ENCODE measurements at regions not wholly inside any gene's neighbourhood (a gene's known extent, or its start where the extent isn't known, plus 50 kb on each side); places are given as distances from the start of the nearest gene placed in this dataset.

DNA sequence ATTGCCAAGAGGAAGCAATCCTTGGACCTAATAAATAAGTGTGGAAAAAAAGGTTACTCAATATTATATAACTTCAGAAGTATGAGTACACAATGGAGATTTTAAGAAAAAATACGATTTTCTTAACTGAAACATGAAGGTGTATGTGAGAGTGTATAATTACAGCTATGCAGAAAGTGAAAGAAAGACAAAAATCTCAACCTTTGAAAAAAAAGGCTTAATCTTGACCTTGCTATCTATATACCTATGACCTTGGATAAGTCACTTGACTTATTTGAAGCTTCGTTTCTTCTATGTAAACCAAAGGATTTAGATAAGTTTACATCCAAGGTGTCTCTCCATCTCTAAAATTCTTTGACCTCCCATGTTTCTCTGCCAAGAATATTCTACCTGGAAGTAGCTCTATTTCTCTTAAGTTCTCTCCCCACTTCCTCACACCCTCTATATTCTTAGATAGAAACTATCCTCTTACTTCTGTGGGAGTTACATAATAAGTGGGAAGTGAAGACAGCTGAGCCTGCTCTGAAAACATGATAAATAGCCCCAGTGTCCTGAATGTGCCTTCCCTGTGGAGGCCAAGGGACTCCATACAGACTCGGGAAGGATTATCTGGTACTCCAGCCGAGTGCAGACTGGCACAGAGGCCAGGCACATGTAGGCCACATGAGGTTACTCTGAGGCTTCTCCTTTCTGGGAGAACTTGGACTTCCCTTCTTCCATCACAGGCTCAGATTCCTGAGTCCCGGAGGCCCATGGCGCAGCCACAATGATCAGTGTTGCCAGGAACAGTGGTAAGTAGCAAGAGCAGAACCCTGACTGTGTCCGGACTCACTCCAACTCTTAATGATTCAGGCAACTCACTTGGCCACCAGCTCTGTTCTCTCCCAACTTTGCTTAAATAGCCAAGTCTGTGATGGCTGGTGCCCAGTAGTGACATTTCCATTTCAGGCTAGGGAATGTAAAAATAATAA lies 166.8 kb upstream of the COL8A1 start:
- in situ Hi-C loops (cut with HindIII; ENCODE audit: low sequenced_read_pairs): no loop called here

DNA sequence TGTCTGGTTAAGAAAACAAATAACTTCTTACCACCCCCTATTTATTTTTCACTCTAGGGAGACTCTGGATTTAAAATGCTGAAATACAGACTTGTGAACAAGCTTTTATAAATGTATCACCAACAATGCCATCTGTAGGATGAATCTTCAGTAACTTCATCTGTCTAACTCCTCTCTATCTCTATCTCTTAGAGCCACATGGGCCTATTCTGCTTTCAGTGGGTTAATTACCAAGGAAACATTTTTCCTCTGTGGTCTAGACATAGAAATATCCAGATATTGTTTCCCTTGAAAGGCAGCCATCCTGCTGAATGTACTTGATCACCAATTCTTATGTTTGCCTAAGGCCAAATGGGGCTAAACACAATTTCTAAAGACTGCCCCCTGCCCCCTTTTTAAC lies 167.6 kb upstream of the COL8A1 start:
- in situ Hi-C loops (cut with HindIII; ENCODE audit: low sequenced_read_pairs): no loop called here
- DNase-seq (ENCODE audit: low spot score): no peak

More for the DNA sequence above, 166.8 kb upstream of the COL8A1 start:
- DNase-seq (ENCODE audit: low spot score): no peak

DNA sequence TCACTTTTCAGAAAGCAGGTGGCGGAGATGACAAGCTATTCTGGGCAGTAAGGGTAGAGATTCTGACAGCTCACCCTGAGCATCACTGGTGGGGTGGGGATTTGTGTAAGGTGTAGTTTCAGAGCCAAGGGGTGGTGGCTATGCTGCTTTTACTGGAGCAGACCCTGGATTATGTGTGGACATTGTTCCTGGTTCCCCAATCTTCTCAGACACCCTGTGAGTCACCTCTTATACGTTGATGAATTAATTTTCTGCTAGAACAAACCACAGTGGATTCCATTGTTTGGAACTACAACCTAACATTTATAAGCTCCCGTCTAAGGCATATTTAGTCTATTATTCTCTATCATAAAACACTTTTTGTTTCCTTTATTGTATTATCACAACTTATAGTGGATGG lies 169.5 kb upstream of the COL8A1 start:
- in situ Hi-C loops (cut with HindIII; ENCODE audit: low sequenced_read_pairs): no loop called here
- no peak for DNase-seq (ENCODE audit: low spot score)

DNA sequence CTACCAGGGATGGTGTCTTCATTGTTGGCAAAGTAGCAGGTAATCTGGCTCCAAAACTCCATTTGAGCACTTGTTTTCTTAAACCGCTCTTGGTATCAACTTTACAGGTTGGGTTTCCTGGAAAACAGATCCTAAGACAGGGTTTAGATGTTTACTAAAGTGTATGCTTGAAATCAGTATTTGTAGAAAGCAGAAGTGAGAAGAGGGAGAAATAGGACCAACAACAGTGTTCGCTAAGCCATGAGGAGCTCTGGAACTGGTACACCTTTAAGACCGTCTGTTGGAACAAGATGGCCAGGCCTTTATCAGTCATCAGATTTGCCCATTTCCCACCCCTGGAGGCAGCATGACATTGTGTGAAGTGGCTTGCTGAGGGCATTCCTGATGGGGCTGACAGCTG lies 171.0 kb upstream of the COL8A1 start:
- no peak for DNase-seq (ENCODE audit: low spot score)
- in situ Hi-C loops (cut with HindIII; ENCODE audit: low sequenced_read_pairs): no loop called here

DNA sequence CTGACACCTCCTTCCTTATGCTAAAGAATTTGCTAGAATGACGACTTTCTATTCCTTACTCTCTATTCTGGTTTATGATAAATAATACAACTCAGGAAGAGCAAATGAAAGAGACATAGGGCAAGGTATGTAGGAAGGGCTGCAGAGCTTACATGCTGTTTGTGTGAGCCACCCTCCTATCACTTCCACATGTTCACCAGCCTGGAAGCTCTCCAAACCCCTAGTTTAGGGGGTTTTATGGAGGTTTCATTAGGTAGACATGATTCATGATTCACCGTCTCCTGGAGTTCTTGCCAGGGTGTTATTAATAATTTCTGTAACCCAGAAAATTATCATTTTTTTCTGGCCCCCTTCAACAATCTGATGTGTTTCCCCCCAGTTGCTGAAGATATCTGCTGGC lies 172.1 kb upstream of the COL8A1 start:
- in situ Hi-C loops (cut with HindIII; ENCODE audit: low sequenced_read_pairs): no loop called here
- DNase-seq (ENCODE audit: low spot score): no peak

DNA sequence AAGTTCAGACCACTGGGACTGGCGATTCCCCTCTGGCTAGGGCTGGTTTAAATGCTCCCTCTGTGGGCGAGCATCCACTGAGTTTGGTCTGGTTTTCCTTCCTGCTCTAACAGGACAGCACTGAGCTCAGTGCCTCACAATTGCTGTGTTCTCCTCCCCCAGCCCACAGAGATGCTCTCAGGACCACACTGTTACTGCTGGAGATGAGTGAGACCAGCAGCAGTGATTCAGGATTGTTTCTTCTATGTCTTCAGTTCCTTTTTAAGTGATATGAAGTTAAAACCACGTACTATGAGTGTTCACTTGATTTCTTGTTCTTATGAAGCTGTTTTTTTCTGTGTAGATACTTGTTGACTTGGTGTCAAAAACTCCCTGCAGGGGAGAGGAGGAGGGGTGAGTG lies 180.4 kb upstream of the COL8A1 start:
- DNase-seq (ENCODE audit: low spot score): no peak
- in situ Hi-C loops (cut with HindIII; ENCODE audit: low sequenced_read_pairs): no loop called here

DNA sequence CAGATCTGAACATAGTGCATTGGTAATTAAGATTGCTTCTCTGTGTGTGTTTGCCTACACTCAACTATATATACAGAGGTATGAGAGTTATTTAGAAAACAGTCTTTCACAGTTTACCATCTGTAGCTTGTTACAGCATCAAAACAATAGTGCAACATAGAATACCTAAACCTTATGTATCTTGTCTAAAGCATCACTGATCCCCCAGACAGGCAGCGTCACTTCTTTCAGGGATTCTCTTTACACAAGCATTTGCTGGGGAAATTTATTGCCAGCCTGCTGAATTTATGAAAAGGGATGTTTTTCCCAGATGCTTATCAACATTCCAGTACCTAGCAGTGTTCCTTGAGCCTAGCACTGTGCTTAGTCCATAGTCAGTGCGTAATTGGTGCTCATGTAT lies 195.8 kb upstream of the COL8A1 start:
- in situ Hi-C loops (cut with HindIII; ENCODE audit: low sequenced_read_pairs): no loop called here
- no peak for DNase-seq (ENCODE audit: low spot score)

DNA sequence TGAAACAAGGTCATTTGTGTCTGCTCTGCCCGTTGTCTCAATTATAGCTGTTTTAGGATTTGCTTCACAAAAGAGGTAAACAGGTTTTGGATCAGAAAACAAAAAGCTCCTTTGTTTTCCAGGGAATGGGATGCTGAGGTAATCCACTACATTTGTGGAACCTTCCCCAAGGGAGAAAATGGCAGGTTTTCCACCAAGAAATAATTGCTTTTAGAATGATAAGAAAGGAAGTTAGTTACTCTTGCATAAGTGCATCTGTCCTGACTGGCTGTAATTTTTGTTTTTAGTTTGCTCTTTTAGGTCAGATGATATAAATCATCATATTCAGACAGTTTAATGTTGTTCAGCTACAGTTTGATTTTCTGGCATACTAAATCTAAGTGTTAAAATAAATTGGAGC lies 198.5 kb upstream of the COL8A1 start:
- in situ Hi-C loops (cut with HindIII; ENCODE audit: low sequenced_read_pairs): no loop called here
- DNase-seq (ENCODE audit: low spot score): no peak

DNA sequence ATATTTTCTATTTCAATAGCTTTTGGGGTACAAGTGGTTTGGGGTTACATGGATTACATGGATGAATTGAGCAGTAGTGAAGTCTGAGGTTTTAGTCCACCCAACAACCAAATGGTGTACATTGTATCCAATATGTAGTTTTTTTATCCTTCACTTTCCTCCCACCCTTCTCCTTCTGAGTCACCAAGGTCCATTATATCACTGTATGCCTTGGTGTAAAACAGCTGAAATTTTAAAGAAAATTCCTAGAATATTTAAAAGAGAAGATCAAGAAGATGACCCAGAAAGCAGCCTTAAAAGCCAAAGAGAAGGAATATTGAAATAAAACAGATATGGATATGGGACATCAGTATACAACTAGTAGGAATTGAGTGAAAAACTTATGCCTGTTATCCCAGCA lies 204.2 kb upstream of the COL8A1 start:
- in situ Hi-C loops (cut with HindIII; ENCODE audit: low sequenced_read_pairs): no loop called here
- DNase-seq (ENCODE audit: low spot score): no peak

DNA sequence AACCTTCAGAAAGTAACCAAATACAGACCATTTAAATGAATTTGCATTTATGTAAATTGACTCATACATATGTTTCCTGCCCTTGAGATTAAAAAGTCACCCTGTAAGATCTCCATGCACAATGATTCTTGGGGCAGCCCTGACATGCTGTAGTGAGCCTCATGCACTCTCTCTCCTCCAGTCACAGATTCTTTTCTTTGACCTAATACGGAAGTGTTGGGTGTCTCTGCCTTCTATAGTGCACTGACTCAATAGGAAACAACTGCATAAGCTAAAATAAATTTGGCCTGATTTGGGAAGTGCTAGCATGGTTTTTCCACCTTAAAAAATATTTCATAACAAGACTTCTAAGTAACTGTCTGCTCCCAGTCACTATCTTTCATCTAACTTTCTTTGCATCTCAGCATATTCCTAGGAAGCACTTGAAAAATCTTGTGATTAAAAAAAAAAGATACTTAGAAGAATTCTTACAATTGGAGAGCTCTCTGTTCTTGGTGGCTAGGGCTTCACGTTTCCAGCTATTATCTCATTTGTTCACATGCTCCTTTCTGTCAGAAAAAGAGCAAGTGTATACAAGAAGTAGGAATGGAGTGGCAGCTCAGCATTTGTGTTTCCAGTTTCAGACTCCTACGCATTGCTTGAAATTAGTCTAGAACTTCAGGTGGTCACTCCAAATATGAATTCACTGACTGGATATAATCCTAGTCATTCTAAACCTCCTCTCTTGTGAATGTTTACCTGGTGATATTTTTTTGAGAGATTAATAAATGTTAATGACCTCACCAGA lies 207.9 kb upstream of the COL8A1 start:
- in situ Hi-C loops (cut with HindIII; ENCODE audit: low sequenced_read_pairs): no loop called here
- no peak for DNase-seq (ENCODE audit: low spot score)

DNA sequence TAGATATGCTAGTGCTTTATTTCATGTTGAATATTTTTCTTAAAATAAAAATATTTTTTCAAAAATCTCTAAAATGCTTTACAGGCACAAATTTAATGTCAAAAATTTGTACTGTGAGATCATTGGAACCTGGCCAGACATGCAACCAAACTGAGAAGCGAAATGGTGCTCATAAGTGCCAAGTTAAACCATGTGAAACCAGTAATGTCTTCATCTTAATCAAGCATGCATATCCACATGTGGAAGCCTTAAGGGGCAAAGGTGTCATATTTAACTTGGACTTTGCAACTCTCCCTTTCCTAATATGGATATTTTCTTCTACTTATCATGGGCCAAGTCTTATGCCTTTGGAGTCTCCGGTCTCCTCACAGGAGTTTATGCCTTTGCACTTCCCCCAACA lies 208.9 kb upstream of the COL8A1 start:
- in situ Hi-C loops (cut with HindIII; ENCODE audit: low sequenced_read_pairs): no loop called here
- DNase-seq (ENCODE audit: low spot score): no peak

DNA sequence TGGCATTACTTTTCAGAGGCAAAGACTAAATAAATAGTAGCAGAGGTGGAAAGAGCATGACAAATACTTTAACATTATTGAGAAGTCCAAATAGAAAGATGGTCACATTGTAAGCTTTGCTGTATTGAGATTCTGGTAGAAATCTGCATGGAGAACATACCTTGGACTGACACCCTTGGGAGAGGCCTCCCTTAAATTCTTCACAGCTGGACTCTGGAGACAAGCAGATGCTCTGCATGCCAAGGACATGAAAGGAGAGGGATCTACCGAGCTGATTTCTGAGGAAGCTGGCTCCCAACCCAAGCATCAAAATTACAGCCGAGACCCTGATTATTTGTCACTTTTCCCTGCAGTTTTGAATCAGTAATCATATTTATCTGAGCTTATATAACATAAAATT lies 212.5 kb upstream of the COL8A1 start:
- DNase-seq (ENCODE audit: low spot score): no peak

DNA sequence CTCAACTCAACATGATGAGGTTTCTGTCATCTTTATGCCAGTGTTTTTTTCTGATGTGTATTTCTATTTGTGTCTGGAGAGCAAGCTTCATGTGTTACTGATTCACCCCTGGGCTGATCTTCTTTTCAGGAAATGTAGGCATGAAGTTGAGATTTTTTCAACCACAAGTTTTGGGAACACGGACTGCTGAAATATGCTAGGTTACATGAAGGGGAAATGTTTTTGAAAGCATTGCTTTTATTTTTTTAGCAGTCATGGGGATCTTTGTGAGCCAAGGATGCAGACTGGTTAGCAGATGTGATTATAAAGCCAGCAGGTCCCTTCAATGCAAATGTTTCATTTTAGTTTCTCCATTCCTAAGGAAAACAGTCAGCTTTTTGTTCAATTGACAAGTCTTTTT lies 219.3 kb upstream of the COL8A1 start:
- no peak for DNase-seq (ENCODE audit: low spot score)
- in situ Hi-C loops (cut with HindIII; ENCODE audit: low sequenced_read_pairs): no loop called here

More for the DNA sequence above, 212.5 kb upstream of the COL8A1 start:
- in situ Hi-C loops (cut with HindIII; ENCODE audit: low sequenced_read_pairs): no loop called here

DNA sequence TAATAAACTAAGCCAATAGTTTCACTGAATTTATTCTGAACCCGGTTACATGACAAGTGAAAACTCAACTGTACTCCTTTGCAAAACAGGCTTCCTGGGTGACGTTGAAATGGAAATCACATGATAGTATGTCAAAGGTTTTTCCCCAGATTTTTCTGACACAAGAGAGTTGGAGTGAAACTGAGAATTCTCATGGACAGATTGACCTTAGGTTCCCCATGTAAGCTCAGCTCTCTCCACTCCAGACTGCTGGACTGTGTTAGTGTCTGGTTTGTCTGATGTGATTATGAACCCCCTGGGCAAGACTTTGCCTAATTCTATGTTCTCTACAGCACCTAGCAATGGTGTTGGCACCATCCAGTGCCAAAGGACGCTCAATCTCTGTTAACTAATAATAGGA lies 219.7 kb upstream of the COL8A1 start:
- DNase-seq (ENCODE audit: low spot score): no peak
- in situ Hi-C loops (cut with HindIII; ENCODE audit: low sequenced_read_pairs): no loop called here

DNA sequence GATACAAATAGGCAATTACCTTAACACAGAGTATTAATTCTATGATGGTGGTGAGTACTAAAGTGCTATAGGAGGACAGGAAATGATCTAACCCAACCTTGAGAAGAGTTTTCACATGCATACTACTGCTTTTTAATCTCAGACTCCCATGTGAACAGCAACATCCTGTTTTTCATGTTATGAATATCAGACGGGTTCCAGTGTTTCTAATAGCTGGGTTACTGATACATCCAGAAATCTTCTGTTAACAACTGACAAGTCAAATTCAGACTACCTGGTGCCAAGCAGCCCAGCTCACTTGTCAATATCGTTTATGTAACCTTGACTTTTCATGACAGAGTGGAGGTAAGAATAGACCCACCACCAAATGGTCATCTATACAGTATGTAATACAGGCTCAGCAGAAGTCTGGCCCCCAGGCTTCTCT lies 220.2 kb upstream of the COL8A1 start:
- in situ Hi-C loops (cut with HindIII; ENCODE audit: low sequenced_read_pairs): no loop called here
- no peak for DNase-seq (ENCODE audit: low spot score)

DNA sequence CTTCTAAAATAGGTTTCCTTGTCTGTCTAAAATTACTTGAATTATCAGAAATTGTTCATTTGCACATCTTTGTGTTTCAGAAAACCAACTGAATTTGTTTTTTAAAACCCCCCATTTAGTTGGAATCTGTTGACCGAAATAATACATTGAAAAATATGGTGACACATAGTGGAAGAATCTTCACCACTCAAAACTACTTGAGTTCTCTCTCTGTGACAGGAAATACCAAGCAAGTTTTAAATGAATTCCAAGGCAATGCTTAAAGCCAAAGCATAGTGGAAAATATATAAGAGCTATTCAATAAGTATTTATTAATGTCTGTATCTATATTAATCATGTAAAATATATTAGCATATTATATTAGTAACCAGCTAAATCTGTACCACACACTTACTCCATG lies 224.9 kb upstream of the COL8A1 start:
- in situ Hi-C loops (cut with HindIII; ENCODE audit: low sequenced_read_pairs): no loop called here
- DNase-seq (ENCODE audit: low spot score): no peak

DNA sequence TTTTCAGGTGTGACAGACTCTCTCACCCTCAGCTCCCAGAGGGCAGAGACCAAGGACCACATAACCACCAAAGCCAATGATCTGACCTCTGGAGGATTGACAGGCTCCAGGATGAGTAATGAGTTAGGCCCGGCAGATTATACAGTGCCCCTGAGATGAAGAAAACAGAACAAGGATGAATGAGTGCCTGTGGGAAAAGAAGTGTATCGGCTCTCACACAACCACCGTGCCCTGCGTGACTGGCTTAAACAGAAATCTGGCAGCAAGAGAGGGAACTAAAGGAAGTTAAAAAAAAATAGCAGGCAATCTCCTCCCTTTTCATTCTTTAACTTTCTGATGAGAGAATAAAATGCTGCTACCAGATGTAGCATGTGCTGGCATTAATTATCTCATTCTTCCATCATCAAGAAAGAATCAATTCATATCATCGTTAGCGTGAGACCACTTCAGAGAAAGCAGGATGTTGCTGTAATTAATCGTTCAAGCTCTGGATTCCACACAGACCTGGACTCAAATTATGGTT lies 227.5 kb upstream of the COL8A1 start:
- in situ Hi-C loops (cut with HindIII; ENCODE audit: low sequenced_read_pairs): no loop called here
- no peak for DNase-seq (ENCODE audit: low spot score)

DNA sequence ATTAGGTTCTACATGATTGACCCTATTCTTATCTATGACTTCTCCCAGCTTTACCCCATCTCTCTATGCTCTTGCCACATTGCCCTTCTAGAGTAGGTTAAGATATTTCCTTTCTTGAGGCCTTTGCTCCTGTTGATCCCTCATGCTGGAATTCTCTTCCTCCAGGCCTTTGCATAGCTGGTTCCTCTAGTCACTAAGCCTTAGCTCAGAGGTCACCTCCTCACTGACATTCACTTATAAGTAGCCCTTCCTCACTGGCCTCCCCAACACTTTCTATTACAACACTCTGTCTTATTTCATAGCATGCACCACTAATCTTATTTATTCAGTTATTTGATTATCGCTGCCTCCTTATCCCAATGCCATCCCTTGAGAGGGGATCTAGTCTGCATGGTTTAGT lies 228.4 kb upstream of the COL8A1 start:
- in situ Hi-C loops (cut with HindIII; ENCODE audit: low sequenced_read_pairs): no loop called here
- DNase-seq (ENCODE audit: low spot score): no peak

DNA sequence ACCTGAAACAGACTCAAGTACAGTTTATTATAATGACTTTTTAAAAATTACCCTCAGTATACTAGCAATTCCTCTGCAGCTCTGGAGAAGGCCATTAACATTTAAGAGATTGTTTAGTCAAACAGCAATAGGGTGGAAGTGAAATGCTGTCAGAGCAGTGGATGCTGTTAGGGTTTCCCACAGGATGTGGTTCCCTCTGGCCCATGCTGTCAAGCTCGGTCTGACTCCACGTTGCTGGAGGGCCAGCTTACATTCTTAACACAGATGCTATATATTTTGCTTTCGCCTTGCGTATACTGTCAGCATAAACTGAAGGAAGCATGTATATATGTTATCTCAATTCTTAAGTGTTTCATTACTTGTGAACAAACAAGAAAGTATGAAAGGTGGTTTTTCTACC lies 231.1 kb upstream of the COL8A1 start:
- in situ Hi-C loops (cut with HindIII; ENCODE audit: low sequenced_read_pairs): no loop called here
- DNase-seq (ENCODE audit: low spot score): no peak

DNA sequence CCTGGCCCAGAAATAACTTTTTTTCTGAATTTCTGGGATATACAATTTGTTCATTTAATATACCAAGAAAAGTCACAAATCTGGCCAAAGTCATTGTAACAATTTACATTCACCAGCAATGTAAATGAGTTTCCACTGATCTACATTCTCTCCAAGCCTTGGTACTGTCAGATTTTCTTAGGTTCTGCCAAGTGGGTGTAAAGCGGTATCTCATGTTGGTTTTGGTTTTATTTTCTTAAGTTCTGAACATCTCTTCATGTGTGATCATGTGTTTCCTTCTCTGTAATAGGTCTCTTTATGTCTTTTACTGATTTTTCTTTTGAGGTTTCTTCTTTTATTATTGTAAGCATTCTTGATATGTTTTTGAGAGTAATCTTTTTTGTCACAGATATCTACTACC lies 235.6 kb upstream of the COL8A1 start:
- no peak for DNase-seq (ENCODE audit: low spot score)
- in situ Hi-C loops (cut with HindIII; ENCODE audit: low sequenced_read_pairs): no loop called here

Data from G401 (cell line).